SKM-1 (cell line): ENCODE measurements at regions not wholly inside any gene's neighbourhood (a gene's known extent, or its start where the extent isn't known, plus 50 kb on each side); places are given as distances from the start of the nearest gene placed in this dataset.
"Not testable (repeated sequence)": the region's sequence is repeated elsewhere in the genome, so short reads cannot be mapped to it uniquely, and the experiment has no call there.

Experiments
- DNase-seq: peaks from one replicate; lab custom pipeline; 2025; ENCODE audit not compliant: unreplicated experiment; lab: John Stamatoyannopoulos, UW

GRCh38 chr4:81786766-81787165 is 315.1 kb upstream of the RASGEF1B start:
- no peak for DNase-seq

- DNase-seq = no peak
These were observed 314.5 kb upstream of the RASGEF1B start for GRCh38 chr4:81786063-81786763.

DNA sequence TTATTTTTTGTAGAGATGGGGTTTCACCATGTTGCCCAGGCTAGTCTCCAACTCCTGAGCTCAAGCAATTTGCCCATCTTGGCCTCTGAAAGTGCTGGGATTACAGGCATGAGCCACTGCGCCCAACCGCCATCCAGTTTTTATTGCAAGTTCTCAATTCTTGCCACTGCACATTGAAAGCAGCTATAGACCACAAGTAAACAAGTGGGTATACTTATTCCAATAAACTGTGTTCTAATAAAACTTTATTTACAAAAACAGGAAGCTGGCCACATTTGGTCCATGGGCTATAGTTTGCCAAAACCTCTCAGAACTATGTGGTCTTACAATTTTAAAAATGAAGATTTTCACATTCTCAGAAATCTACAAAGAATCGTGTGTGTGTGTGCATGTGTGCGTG is 313.6 kb upstream of the RASGEF1B start:
- no peak for DNase-seq

GRCh38 chr4:81783558-81783957 is 311.9 kb upstream of the RASGEF1B start:
- DNase-seq = no peak

DNA sequence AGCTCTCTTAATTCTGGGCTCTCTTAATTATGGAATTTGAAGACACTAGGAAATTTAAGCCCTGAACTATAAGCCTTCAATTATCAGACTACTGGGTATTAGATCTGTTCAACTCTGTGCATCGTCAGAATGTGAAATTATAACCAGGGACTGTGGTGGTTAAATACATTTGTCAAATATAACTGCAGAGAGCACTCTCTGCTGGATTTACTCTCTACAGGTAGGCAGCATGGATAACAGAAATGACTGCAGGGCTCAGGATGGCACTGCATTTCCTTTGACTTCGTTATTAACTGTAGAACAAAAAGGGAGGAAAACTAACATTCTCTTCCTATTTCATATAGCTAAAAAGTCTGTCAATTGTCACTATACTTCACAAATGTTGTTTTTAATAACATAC is 310.1 kb upstream of the RASGEF1B start:
- DNase-seq = no peak

DNA sequence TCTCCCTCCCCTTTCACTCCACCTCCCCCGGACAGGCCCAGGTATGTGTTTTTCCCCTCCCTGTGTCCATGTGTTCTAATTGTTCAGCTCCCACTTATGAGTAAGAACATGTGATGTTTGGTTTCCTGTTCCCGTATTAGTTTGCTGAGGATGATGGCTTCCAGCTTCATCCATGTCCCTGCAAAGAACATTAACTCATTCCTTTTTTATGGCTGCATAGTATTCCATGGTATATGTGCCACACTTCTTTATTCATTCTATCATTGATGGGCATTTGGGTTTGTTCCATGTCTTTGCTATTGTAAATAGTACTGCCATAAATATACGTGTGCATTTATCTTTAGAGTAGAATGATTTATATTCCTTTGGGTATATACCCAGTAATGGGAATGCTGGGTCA is 306.0 kb upstream of the RASGEF1B start:
- DNase-seq = not testable (repeated sequence)

DNA sequence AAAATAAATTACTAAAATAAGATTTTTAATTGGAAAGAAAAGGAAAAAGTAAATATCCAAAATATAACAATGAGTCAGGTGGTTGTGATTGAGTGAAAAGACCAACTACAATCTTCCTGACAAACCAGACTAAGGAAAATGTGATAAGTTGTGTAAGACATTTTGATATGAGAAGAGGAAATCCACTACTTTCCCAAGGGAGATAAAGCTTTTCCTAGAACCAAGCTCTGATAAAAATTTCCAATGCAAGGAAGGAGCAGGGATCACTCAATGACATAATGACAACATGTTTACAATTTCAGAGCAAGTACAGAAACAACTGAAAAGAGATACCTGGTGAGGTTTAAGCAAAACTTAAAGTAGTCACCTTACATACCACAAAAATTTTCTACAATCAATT is 305.1 kb upstream of the RASGEF1B start:
- no peak for DNase-seq

GRCh38 chr4:81773557-81773956 is 301.9 kb upstream of the RASGEF1B start:
- no peak for DNase-seq

- no peak for DNase-seq
These were observed 300.0 kb upstream of the RASGEF1B start for GRCh38 chr4:81771721-81772120.

DNA sequence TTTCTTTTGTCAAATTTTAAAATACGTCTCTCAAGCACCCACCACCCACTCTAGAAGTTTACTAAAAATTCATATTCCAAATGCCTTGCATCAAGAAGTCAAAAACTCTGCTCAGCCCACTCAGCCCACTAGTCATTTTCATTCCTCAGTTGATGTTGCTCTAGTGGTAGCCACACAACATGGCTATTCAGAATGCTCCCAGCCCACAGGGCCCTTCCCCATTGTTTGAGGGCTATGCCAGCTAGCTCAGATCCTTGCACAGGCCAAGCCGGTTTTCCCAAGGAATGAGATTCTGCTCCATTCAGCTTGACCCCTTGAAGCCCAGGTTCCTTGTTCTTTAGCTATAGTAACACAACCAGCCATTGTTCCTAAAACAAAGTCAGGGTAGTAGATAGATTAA is 297.5 kb upstream of the RASGEF1B start:
- no peak for DNase-seq

GRCh38 chr4:81758574-81759264 is 287.0 kb upstream of the RASGEF1B start:
- DNase-seq = peak; percentile 26

GRCh38 chr4:81757691-81758090 is 286.0 kb upstream of the RASGEF1B start:
- no peak for DNase-seq

DNA sequence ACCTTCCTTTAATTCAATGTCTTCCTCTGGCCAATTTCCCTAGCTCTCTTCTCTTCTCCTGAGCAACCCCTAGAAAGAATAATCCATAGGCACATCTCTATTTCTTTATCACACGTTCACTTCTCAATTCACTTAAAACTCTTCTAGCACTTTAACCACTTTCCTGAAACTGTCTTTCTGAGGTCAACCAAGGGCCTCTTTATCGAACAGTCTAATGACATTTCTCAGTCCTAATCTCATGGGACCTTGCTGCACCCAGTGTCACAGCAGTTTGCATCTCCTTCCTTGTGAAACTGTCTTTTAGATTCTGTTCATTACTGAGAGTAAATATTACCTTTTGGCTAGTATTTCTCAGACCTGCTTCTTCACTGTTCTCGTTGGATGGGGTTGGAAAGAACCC is 285.3 kb upstream of the RASGEF1B start:
- DNase-seq = no peak

- no peak for DNase-seq
These were observed 284.3 kb upstream of the RASGEF1B start for GRCh38 chr4:81756042-81756441.

GRCh38 chr4:81754169-81754568 is 282.5 kb upstream of the RASGEF1B start:
- DNase-seq = no peak

DNA sequence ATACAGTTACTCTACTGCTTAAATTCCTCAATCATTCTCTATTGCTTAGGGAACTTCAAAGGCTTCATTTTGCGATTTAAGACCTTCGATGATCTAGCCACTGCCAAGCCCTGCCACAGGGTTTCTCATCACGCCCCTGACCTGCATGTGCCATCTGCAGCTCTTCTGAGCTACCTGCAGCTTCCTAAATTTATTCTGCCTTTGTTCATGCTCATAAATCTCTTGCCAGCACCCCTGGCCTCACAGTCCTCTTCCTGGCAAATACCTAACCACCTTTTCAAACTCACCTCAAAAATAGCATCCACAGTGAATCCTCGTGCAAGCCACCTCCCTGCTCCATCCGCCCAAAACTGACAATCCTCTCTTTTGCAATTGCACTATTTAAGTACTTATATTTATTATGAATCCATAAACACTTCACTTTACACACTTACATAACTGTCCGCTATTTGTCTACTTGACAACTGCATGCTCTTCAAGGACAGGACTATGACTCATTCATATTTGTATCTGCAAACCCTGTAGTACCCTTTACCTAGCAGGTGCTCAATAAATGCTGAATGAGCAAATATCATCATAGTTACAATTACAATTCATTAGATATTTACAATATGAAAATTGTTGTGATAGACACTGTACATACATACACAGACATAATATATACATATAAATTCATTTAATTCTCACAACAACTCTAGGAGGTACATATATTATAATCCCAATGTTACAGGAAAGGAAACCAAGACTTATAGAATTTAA is 280.0 kb upstream of the RASGEF1B start:
- no peak for DNase-seq

- peak; percentile 62 for DNase-seq
These were observed 275.7 kb upstream of the RASGEF1B start for GRCh38 chr4:81747242-81747930.

DNA sequence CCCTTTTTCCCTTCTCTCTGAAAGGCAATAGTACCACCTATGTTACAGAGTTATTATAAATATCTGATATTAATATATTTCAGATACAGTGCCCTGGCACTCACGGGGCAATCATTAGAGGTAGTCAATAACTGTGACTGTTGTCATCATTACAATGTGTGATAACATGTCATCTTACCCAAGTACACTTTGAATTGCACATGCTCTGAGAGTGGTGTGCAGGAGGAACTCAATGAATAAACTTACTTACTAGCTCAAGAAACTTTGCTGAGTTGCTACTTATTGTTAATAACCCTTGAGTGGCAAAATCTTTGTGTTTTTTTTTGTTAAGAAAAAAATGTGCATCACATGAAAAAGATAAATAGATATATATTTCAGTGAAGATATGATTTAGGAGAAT is 275.1 kb upstream of the RASGEF1B start:
- DNase-seq = no peak

GRCh38 chr4:81746071-81746470 is 274.4 kb upstream of the RASGEF1B start:
- no peak for DNase-seq

- DNase-seq = no peak
These were observed 273.3 kb upstream of the RASGEF1B start for GRCh38 chr4:81745050-81745449.

- DNase-seq = no peak
These were observed 272.2 kb upstream of the RASGEF1B start for GRCh38 chr4:81743731-81744435.
